MM.1S (cell line): ENCODE measurements at regions not wholly inside any gene's neighbourhood (a gene's known extent, or its start where the extent isn't known, plus 50 kb on each side); places are given as distances from the start of the nearest gene placed in this dataset.

ENCODE experiments used
- DNase-seq: peaks from one replicate; pipeline ENCODE4 v3.0.0-alpha.2; 2015
- H2AFZ ChIP-seq: fragments of 300-600 bp; sonication (generic); 2 replicates; pipeline ENCODE4 v1.6.0; 2016; ENCODE audit warnings: antibody characterized with exemption, low read length
- H3F3A ChIP-seq: fragments of 300-600 bp; sonication (generic); 2 replicates; pipeline ENCODE4 v1.6.1; 2016; ENCODE audit warnings: mild to moderate bottlenecking, antibody characterized with exemption, low read length, moderate library complexity, mixed read lengths; ENCODE audit not compliant: insufficient read depth
- H3K27ac ChIP-seq: fragments of 300-600 bp; sonication (generic); 2 replicates; pipeline ENCODE4 v1.5.1; 2016; ENCODE audit warnings: mild to moderate bottlenecking, low read length
- H3K27me3 ChIP-seq: fragments of 300-600 bp; sonication (generic); replicated peaks from 2 replicates; pipeline ENCODE4 v1.6.0; 2016; ENCODE audit warnings: low read length; ENCODE audit not compliant: insufficient read depth
- H3K36me3 ChIP-seq: fragments of 300-600 bp; sonication (generic); replicated peaks from 2 replicates; pipeline ENCODE4 v1.6.1; 2016; ENCODE audit warnings: mild to moderate bottlenecking, low read length, mixed read lengths; ENCODE audit not compliant: insufficient read depth
- H3K4me1 ChIP-seq: fragments of 300-600 bp; sonication (generic); 2 replicates; pipeline ENCODE4 v1.6.1; 2016; ENCODE audit warnings: low read length, mixed read lengths
- H3K4me2 ChIP-seq: fragments of 300-600 bp; sonication (generic); 2 replicates; pipeline ENCODE4 v1.6.0; 2016; ENCODE audit warnings: low read depth, low read length
- H3K4me3 ChIP-seq: fragments of 300-600 bp; sonication (generic); 2 replicates; pipeline ENCODE4 v1.5.1; 2016; ENCODE audit warnings: low read length, mixed read lengths
- H3K79me2 ChIP-seq: fragments of 300-600 bp; sonication (generic); 2 replicates; pipeline ENCODE4 v1.6.1; 2016; ENCODE audit warnings: mixed run types, low read length, mixed read lengths
- H3K9ac ChIP-seq: fragments of 300-600 bp; sonication (generic); 2 replicates; pipeline ENCODE4 v1.6.1; 2016; ENCODE audit warnings: low read length, mixed read lengths
- H3K9me2 ChIP-seq: fragments of 300-600 bp; sonication (generic); replicated peaks from 2 replicates; pipeline ENCODE4 v1.6.1; 2016; ENCODE audit warnings: mild to moderate bottlenecking, low read length, mixed read lengths; ENCODE audit not compliant: insufficient read depth
- H3K9me3 ChIP-seq: fragments of 300-600 bp; sonication (generic); replicated peaks from 2 replicates; pipeline ENCODE4 v1.6.1; 2016; ENCODE audit warnings: mild to moderate bottlenecking, low read length, mixed read lengths; ENCODE audit not compliant: insufficient read depth
- H4K20me1 ChIP-seq: fragments of 300-600 bp; sonication (generic); 2 replicates; pipeline ENCODE4 v1.6.1; 2016; ENCODE audit warnings: mild to moderate bottlenecking, low read length, moderate library complexity, mixed read lengths; ENCODE audit not compliant: insufficient read depth
- EZH2 ChIP-seq: fragments of 300-600 bp; sonication (generic); optimal IDR thresholded peaks from 2 replicates; pipeline ENCODE3; 2017; ENCODE audit warnings: low read depth, mild to moderate bottlenecking, antibody characterized with exemption, low read length, mixed read lengths
- EZH2phosphoT487 ChIP-seq: fragments of 300-600 bp; sonication (generic); IDR thresholded peaks from 2 replicates; pipeline ENCODE4 v1.6.1; 2018; ENCODE audit warnings: antibody characterized with exemption, low read length
- TF ChIP-seq, protein P1 (sequence below): fragments of 300-600 bp; sonication (generic); IDR thresholded peaks from 2 replicates; pipeline ENCODE4 v1.5.1; 2016; ENCODE audit warnings: antibody characterized with exemption, low read length, mixed read lengths

DNA sequence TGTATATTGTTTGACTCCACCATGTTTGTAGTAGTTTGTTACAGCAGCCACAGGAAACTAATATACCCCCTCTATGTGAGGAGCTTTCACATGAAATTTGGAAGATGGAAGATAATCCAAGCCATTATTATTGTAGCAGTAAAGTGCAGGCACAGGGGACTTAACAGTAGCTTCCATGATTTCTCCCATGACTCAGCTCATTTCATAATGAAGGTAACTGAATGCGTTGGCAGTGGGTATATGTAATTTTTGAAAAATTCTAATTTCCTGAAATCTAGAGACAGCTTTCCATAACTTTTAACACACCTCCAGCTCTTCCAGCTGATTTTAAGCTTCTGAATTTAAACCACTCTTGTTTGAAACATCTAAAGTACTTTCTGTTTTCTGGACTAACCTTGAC is 181.2 kb downstream of the NR4A2 start:
- TF ChIP-seq EZH2phosphoT487 (no peak), EZH2 (no peak)
- TF ChIP-seq, protein P1, sequence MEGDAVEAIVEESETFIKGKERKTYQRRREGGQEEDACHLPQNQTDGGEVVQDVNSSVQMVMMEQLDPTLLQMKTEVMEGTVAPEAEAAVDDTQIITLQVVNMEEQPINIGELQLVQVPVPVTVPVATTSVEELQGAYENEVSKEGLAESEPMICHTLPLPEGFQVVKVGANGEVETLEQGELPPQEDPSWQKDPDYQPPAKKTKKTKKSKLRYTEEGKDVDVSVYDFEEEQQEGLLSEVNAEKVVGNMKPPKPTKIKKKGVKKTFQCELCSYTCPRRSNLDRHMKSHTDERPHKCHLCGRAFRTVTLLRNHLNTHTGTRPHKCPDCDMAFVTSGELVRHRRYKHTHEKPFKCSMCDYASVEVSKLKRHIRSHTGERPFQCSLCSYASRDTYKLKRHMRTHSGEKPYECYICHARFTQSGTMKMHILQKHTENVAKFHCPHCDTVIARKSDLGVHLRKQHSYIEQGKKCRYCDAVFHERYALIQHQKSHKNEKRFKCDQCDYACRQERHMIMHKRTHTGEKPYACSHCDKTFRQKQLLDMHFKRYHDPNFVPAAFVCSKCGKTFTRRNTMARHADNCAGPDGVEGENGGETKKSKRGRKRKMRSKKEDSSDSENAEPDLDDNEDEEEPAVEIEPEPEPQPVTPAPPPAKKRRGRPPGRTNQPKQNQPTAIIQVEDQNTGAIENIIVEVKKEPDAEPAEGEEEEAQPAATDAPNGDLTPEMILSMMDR: no peak
- Histone ChIP-seq H3K79me2 (no peaks in the 10 kb centered on the region), H2AFZ (no peak overlapping the region), H3K9ac (no peak overlapping the region), H3K4me1 (no peaks in the 10 kb centered on the region), H4K20me1 (no peaks in the 10 kb centered on the region), H3F3A (no peaks in the 10 kb centered on the region), H3K27ac (no peak overlapping the region), H3K4me3 (no peak overlapping the region), H3K27me3 (no peaks in the 10 kb centered on the region), H3K9me2 (no peaks in the 10 kb centered on the region), H3K9me3 (no peaks in the 10 kb centered on the region), H3K4me2 (no peak overlapping the region), H3K36me3 (no peaks in the 10 kb centered on the region)
- no peak for DNase-seq

DNA sequence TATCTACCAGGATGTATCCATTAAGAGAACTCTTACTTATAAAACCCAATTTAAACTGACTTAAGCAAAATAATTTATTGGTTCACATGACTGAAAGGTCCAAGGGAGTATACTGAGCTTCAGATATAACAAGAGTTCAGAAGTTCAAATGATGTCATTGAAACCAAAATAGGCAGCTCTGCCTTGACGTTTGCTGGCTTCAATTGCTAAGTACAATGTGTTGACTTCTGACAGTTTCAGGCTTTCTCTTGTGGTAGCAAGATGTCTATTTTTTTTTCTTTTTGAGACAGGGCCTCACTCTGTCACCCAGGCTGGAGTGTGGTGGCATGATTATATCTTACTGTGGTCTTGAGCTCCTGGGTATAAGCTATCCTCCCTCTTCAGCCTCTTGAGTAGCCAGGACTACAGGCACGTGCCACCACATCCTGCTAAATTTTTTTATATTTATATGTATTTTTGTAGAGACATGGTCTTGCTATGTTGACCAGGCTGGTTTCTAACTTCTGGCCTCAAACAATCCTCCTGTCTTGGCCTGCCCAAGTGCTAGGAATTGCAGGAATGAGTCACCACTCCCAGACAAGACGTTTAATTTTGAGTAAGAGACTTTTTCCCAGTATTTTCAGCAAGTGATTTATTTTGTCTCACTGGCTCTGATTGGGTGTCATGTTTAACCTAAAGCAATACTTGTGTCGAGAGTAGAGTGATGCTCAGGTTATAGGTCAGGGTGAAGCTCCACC is 184.8 kb downstream of the NR4A2 start:
- H3K9me3 ChIP-seq: no peaks in the 10 kb centered on the region
- H3K79me2 ChIP-seq: no peaks in the 10 kb centered on the region
- no peak overlapping the region for H3K27ac ChIP-seq
- H3K4me3 ChIP-seq: no peak overlapping the region
- no peaks in the 10 kb centered on the region for H3F3A ChIP-seq
- DNase-seq: peak; percentile 70
- H4K20me1 ChIP-seq: no peaks in the 10 kb centered on the region
- H3K4me1 ChIP-seq: no peaks in the 10 kb centered on the region
- no peak overlapping the region for H3K9ac ChIP-seq
- no peaks in the 10 kb centered on the region for H3K27me3 ChIP-seq
- H2AFZ ChIP-seq: no peak overlapping the region
- no peak overlapping the region for H3K4me2 ChIP-seq
- TF ChIP-seq EZH2 (no peak), EZH2phosphoT487 (no peak)
- H3K36me3 ChIP-seq: no peaks in the 10 kb centered on the region
- no peaks in the 10 kb centered on the region for H3K9me2 ChIP-seq

DNA sequence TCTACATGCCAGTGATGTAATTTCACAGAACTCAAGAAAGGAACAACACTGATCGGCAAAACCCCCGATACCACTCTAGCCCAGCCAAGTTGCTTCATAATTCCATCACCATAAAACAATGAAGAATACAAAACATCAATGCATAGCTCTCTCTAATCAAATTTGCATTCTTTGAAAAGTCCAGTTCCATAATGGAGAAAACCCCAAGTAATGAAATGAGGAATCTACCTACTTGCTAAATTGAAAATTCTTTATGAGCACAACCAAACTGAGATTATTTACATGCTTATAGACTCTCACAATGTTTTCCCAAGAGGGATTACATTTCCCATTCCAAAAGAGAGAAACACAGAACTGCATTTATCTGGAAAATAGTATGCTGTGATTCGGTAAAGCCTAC is 186.5 kb downstream of the NR4A2 start:
- H3K27ac ChIP-seq: no peak overlapping the region
- no peaks in the 10 kb centered on the region for H4K20me1 ChIP-seq
- no peaks in the 10 kb centered on the region for H3K9me2 ChIP-seq
- no peak overlapping the region for H3K9ac ChIP-seq
- no peaks in the 10 kb centered on the region for H3K9me3 ChIP-seq
- H3K36me3 ChIP-seq: no peaks in the 10 kb centered on the region
- no peaks in the 10 kb centered on the region for H3K4me1 ChIP-seq
- H3K4me2 ChIP-seq: no peak overlapping the region
- H3K27me3 ChIP-seq: no peaks in the 10 kb centered on the region
- H3F3A ChIP-seq: no peaks in the 10 kb centered on the region
- H3K79me2 ChIP-seq: no peaks in the 10 kb centered on the region
- TF ChIP-seq EZH2: no peak
- no peak for TF ChIP-seq EZH2phosphoT487
- TF ChIP-seq, protein P1: no peak
- DNase-seq: no peak
- no peak overlapping the region for H2AFZ ChIP-seq
- no peak overlapping the region for H3K4me3 ChIP-seq

DNA sequence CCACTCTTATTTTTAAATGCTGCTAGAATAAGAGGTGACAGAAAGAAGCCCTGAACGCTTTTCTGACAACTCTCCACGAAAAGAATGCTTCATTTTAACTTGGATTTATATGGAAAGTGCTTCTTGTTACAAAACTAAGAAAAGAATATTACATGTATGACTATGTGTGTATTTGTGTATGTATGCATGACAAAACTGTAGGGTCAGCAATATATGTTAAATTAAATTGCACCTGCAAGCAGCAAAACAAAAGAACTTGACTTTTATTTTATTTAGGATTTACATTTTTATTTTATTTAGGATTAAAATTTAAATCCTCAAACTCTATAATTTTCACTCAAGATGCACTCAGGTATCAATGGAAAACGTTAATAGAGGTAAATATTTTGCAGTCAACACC is 187.1 kb downstream of the NR4A2 start:
- Histone ChIP-seq H3K4me3 (no peak overlapping the region), H3K36me3 (no peaks in the 10 kb centered on the region), H3K4me1 (no peaks in the 10 kb centered on the region), H3K27me3 (no peaks in the 10 kb centered on the region), H3K9ac (no peak overlapping the region), H2AFZ (no peak overlapping the region), H3K9me2 (no peaks in the 10 kb centered on the region), H3K9me3 (no peaks in the 10 kb centered on the region), H3K27ac (no peak overlapping the region), H4K20me1 (no peaks in the 10 kb centered on the region), H3K4me2 (no peak overlapping the region), H3K79me2 (no peaks in the 10 kb centered on the region), H3F3A (no peaks in the 10 kb centered on the region)
- TF ChIP-seq, protein P1: no peak
- TF ChIP-seq EZH2 (no peak), EZH2phosphoT487 (no peak)
- DNase-seq: no peak
